Adrenal gland (tissue), 9 donors: ENCODE measurements at regions not wholly inside any gene's neighbourhood (a gene's known extent, or its start where the extent isn't known, plus 50 kb on each side); places are given as distances from the start of the nearest gene placed in this dataset.

Experiments
- DNase-seq, 7 donors: peaks; one replicate each; pipeline ENCODE4 v3.0.0-alpha.2; 2019 to 2020
- H3K27ac ChIP-seq, 5 donors: fragments of 200-600 bp; sonication (generic) in 4 of 5; 1 replicate in 3 of 5; 2 replicates in 2 of 5; pipeline versions ENCODE4 v1.5.1 to v1.8.0; 2016 to 2020; ENCODE audit warnings: mild to moderate bottlenecking in 1 of 5
- H3K27me3 ChIP-seq: fragments of 200-600 bp; 2 replicates; pipeline ENCODE4 v1.8.0; 2021
- H3K36me3 ChIP-seq, 2 donors: fragments of 200-600 bp; replicated peaks in 1 of 2; 1 replicate in 1 of 2; 2 replicates in 1 of 2; pipeline versions ENCODE4 v1.5.1 to v1.8.0; 2018 to 2022
- H3K4me1 ChIP-seq, 2 donors: fragments of 200-600 bp; replicated peaks in 1 of 2; 1 replicate in 1 of 2; 2 replicates in 1 of 2; pipeline versions ENCODE4 v1.5.1 to v1.8.0; 2018 to 2021
- H3K4me3 ChIP-seq, 4 donors: fragments of 200-600 bp; sonication (generic) in 3 of 4; one replicate each; pipeline ENCODE4 v1.5.1; 2016 to 2018
- H3K9me3 ChIP-seq, 3 donors: fragments of 200-600 bp; sonication (generic) in 1 of 3; replicated peaks in 1 of 3; 1 replicate in 2 of 3; 2 replicates in 1 of 3; pipeline versions ENCODE4 v1.5.1 to v1.8.0; 2016 to 2021
- CTCF ChIP-seq, 6 experiments: fragments of 450-650 bp in 4 of 6; fragments of 200-600 bp in 2 of 6; sonication (generic) in 1 of 6; IDR thresholded peaks; 1 replicate in 5 of 6; 2 replicates in 1 of 6; pipeline versions ENCODE4 v1.5.1 to v1.8.0; 2016 to 2021; ENCODE audit warnings: antibody characterized with exemption in 6 of 6, mild to moderate bottlenecking in 2 of 6, moderate library complexity in 1 of 6
- POLR2A ChIP-seq, 2 donors: fragments of 450-650 bp; IDR thresholded peaks; one replicate each; pipeline ENCODE4 v1.6.1; 2017; ENCODE audit warnings: antibody characterized with exemption in 2 of 2, mild to moderate bottlenecking in 2 of 2, moderate library complexity in 1 of 2
- WGBS, 4 donors: extraction: QIAGEN DNeasy Blood & Tissue Kit in 2 of 4; methylation state at CpG; one replicate each; pipeline versions ENCODE4 v1.1.5 to v1.1.7; 2013 to 2017; 5-methylcytosine and 5-hydroxymethylcytosine counted together
- intact Hi-C, 2 donors: fragments of 100-400 bp; cut with DNase I; formaldehyde crosslinking; loops; one replicate each; pipeline versions ENCODE4 v1.14.1 to v1.15.0; 2022 to 2023
- donor health status: healthy with polysubstance abuse.
- donor health status: Bipolar disorder and iron deficiency.
- donor health status: DM: yes; HTN: yes; CAD: no.
- donor health status: DM: no; HTN: no; CAD: no.
- donor health status: DM: no; HTN: no; CAD: no.

GRCh38 chr14:60363687-60364086 lies 114.7 kb downstream of the PPM1A start:
- H3K4me3 ChIP-seq: no peak overlapping the region
- no peaks in the 10 kb centered on the region for H3K27me3 ChIP-seq
- no peaks in the 10 kb centered on the region for H3K36me3 ChIP-seq
- TF ChIP-seq CTCF (IDR thresholded peaks at IDR 0.05) (no peak), POLR2A (IDR thresholded peaks at IDR 0.05) (no peak)
- H3K4me1 ChIP-seq: no peaks in the 10 kb centered on the region
- 84 to 88% (median 86%) methylated on average over 3 of the region's 3 CpGs for WGBS, 4 donors
- intact Hi-C loops: no loop called here
- no peaks in the 10 kb centered on the region for H3K9me3 ChIP-seq
- no peak overlapping the region for H3K27ac ChIP-seq
- no peak for DNase-seq

GRCh38 chr14:60381909-60382308 lies 104.0 kb downstream of the C14orf39 start:
- WGBS, 4 donors: 80 to 92% (median 87%) methylated on average over 9 to 10 of the region's 10 CpGs
- Histone ChIP-seq H3K27me3 (no peaks in the 10 kb centered on the region), H3K27ac (no peak overlapping the region), H3K9me3 (no peaks in the 10 kb centered on the region), H3K4me1 (no peaks in the 10 kb centered on the region), H3K4me3 (no peak overlapping the region), H3K36me3 (no peaks in the 10 kb centered on the region)
- TF ChIP-seq POLR2A (IDR thresholded peaks at IDR 0.05) (no peak), CTCF (IDR thresholded peaks at IDR 0.05) (no peak)
- intact Hi-C loops: no loop called here
- no peak for DNase-seq
